Panc1 (cell line): ENCODE measurements at regions not wholly inside any gene's neighbourhood (a gene's known extent, or its start where the extent isn't known, plus 50 kb on each side); places are given as distances from the start of the nearest gene placed in this dataset.

Experiments
- ATAC-seq: fragments of 200-7000 bp; cut with Tn5 transposase; 2 replicates; pipeline ENCODE4 v1.9.1; 2020; ENCODE audit warnings: mild to moderate bottlenecking, moderate library complexity
- BruUV-seq: library from RNA; stranded (reverse); fragments of 400-500 nt; replicated peaks from 2 replicates; lab custom pipeline; 2021; lab: Mats Ljungman, UMichigan
- CTCF ChIA-PET: fragments of 300-600 bp; sonication (Branson Sonifier 250); formaldehyde crosslinking; loops from one replicate; lab custom pipeline; 2022; ENCODE audit warnings: antibody characterized with exemption; lab: Charles Lee
- POLR2A ChIA-PET: fragments of 300-600 bp; sonication (Branson Sonifier 250); formaldehyde crosslinking; loops from one replicate; lab custom pipeline; 2022; ENCODE audit warnings: antibody characterized with exemption; lab: Charles Lee
- DNase-seq: peaks from one replicate; pipeline ENCODE4 v3.0.0-alpha.2; 2010; ENCODE audit warnings: low read depth, low spot score
- H3K27ac ChIP-seq: 2 replicates; pipeline ENCODE4 v1.5.1; 2011; ENCODE audit warnings: mild to moderate bottlenecking, low read length, inconsistent platforms
- H3K27me3 ChIP-seq: fragments of 200-500 bp; sonication (Bioruptor generic); 2 replicates; pipeline ENCODE4 v1.6.0; 2014; ENCODE audit warnings: low read length, inconsistent platforms; ENCODE audit not compliant: control insufficient read depth, insufficient read depth
- H3K36me3 ChIP-seq: fragments of 200-500 bp; sonication (Bioruptor generic); 2 replicates; pipeline ENCODE4 v1.5.1; 2014; ENCODE audit warnings: inconsistent platforms, mild to moderate bottlenecking, low read length, moderate library complexity; ENCODE audit not compliant: control insufficient read depth, insufficient read depth
- H3K4me1 ChIP-seq: 2 replicates; pipeline ENCODE4 v1.5.1; 2011; ENCODE audit warnings: inconsistent platforms, mild to moderate bottlenecking, low read length, moderate library complexity; ENCODE audit not compliant: control insufficient read depth, insufficient read depth
- H3K4me3 ChIP-seq, 2 experiments: 2 replicates each; pipeline ENCODE4 v1.5.1; 2011 to 2012; ENCODE audit warnings: low read depth in 2 of 2, low read length in 2 of 2, mild to moderate bottlenecking in 2 of 2, inconsistent platforms in 1 of 2, moderate library complexity in 1 of 2
- H3K9me3 ChIP-seq: fragments of 200-500 bp; sonication (Bioruptor generic); 2 replicates; pipeline ENCODE4 v1.5.1; 2014; ENCODE audit warnings: low read depth, mild to moderate bottlenecking, inconsistent platforms, low read length, moderate library complexity; ENCODE audit not compliant: control insufficient read depth, insufficient read depth
- CTCF ChIP-seq: fragments of 450-650 bp; IDR thresholded peaks from 2 replicates; pipeline ENCODE4 v1.5.1; 2017; ENCODE audit warnings: mild to moderate bottlenecking
- POLR2AphosphoS5 ChIP-seq: IDR thresholded peaks from 2 replicates; pipeline ENCODE4 v1.6.1; 2012; ENCODE audit warnings: mild to moderate bottlenecking, low read depth, low read length, moderate library complexity
- REST ChIP-seq, 2 experiments: IDR thresholded peaks; 2 replicates each; pipeline ENCODE4 v1.6.1; 2011 to 2012; ENCODE audit warnings: low read depth in 2 of 2, control low read depth in 1 of 2, low read length in 1 of 2, mild to moderate bottlenecking in 1 of 2, moderate library complexity in 1 of 2; ENCODE audit not compliant: insufficient read depth in 1 of 2
- SIN3A ChIP-seq: IDR thresholded peaks from 2 replicates; pipeline ENCODE4 v1.6.1; 2012; ENCODE audit warnings: low read depth, mild to moderate bottlenecking, low read length, moderate library complexity, borderline replicate concordance; ENCODE audit not compliant: insufficient read depth
- TCF7L2 ChIP-seq: IDR thresholded peaks from 2 replicates; pipeline ENCODE4 v1.6.1; 2011; ENCODE audit warnings: mild to moderate bottlenecking, low read depth, low read length, inconsistent platforms
- in situ Hi-C: cut with HindIII; loops from 2 replicates; pipeline ENCODE4 v1.10.0; 2016; ENCODE audit warnings: low sequenced_read_pairs, low pct_unique_long_range_greater_than_20kb
- intact Hi-C: fragments of 100-400 bp; cut with micrococcal nuclease; formaldehyde crosslinking; loops from one replicate; pipeline ENCODE4 v1.10.0; 2022; ENCODE audit not compliant: unreplicated experiment

- no peaks in the 10 kb centered on the region for H3K9me3 ChIP-seq
- ChIA-PET CTCF (interaction anchor here (0.7 kb wide), 1 partner anchor 258 kb away, joined by 3 read pairs; no protein-coding TSS in a partner anchor), POLR2A (no interaction called here)
- H3K4me1 ChIP-seq: no peaks in the 10 kb centered on the region
- H3K27me3 ChIP-seq: no peaks in the 10 kb centered on the region
- TF ChIP-seq POLR2AphosphoS5 (no peak), CTCF (peak; percentile 29; the same call in 1 of the 2 replicates)
- no TSS peak for BruUV-seq
- in situ Hi-C loops (no loop called here), intact Hi-C loops (no loop called here)
- H3K27ac ChIP-seq: no peak overlapping the region
- ATAC-seq (no peak), DNase-seq (no peak)
- H3K36me3 ChIP-seq: no peaks in the 10 kb centered on the region
- H3K4me3 ChIP-seq: no peak overlapping the region
Observed at GRCh38 chr13:71218960-71219359, 648.0 kb downstream of the DACH1 start.

- CTCF ChIA-PET: no interaction called here
- Histone ChIP-seq H3K27me3 (no peaks in the 10 kb centered on the region), H3K4me3 (no peak overlapping the region), H3K27ac (no peak overlapping the region), H3K36me3 (no peaks in the 10 kb centered on the region), H3K9me3 (no peaks in the 10 kb centered on the region), H3K4me1 (no peaks in the 10 kb centered on the region)
- POLR2A ChIA-PET: no interaction called here
- BruUV-seq: no TSS peak
- intact Hi-C loops: no loop called here
- no peak for TF ChIP-seq REST (IDR thresholded peaks at IDR 0.05; ENCODE audit: insufficient read depth in 1 of 2, low read depth in 2 of 2, low read length in 1 of 2)
- no peak for TF ChIP-seq TCF7L2
- no peak for TF ChIP-seq SIN3A
- ATAC-seq (no peak), DNase-seq (no peak)
- in situ Hi-C loops: no loop called here
Observed at GRCh38 chr13:71217827-71218226, 649.2 kb downstream of the DACH1 start.

- no peak for DNase-seq
- TF ChIP-seq POLR2AphosphoS5 (no peak), CTCF (no peak), REST (IDR thresholded peaks at IDR 0.05; ENCODE audit: insufficient read depth in 1 of 2, low read depth in 2 of 2, low read length in 1 of 2) (no peak), TCF7L2 (no peak), SIN3A (no peak)
- Histone ChIP-seq H3K27me3 (no peaks in the 10 kb centered on the region), H3K4me3 (no peak overlapping the region), H3K4me1 (no peaks in the 10 kb centered on the region), H3K36me3 (no peaks in the 10 kb centered on the region), H3K9me3 (no peaks in the 10 kb centered on the region), H3K27ac (no peak overlapping the region)
- ATAC-seq: no peak
- intact Hi-C loops (no loop called here), in situ Hi-C loops (no loop called here)
- no TSS peak for BruUV-seq
- POLR2A ChIA-PET: no interaction called here
- CTCF ChIA-PET: no interaction called here
Observed at GRCh38 chr13:71214821-71215220, 652.2 kb downstream of the DACH1 start.
